ENCODE measurements at regions not wholly inside any gene's neighbourhood (a gene's known extent, or its start where the extent isn't known, plus 50 kb on each side); places are given as distances from the start of the nearest gene placed in this dataset.

DNA sequence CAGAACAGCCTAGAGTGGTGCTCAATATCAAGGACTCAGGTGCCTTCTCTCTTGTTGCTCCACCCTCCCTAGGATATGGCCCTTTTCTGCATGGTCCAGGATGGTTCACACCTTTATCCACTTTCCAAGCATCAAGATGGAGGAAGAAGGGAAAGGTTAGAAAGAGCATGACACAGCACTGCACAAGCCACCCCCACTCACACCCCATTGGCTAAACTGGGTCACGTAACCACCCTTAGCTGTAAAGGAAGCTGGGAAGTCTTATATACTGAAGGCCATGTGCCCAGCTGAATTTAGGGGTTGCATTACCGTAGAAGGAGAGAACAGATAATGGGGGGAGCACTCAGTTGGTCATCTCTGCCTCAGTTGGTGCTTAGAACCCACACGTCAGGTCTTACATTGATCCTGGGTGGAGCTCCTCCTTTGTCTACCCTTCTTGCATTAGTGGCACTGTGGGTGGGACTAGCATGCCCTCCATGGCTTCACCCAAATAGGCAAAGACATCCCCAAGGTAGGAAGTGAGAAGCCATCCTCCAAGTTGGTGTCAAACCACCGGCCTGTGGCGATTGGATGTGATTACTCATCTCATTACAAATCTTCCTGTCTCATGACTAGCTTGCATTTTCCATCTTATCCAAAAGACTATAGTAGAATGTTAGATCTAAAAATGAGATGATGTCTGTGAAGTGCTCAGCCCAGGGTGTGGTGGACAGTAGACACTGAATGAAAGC is 248.5 kb downstream of the HAUS1 start:
- no peak for DNase-seq

DNA sequence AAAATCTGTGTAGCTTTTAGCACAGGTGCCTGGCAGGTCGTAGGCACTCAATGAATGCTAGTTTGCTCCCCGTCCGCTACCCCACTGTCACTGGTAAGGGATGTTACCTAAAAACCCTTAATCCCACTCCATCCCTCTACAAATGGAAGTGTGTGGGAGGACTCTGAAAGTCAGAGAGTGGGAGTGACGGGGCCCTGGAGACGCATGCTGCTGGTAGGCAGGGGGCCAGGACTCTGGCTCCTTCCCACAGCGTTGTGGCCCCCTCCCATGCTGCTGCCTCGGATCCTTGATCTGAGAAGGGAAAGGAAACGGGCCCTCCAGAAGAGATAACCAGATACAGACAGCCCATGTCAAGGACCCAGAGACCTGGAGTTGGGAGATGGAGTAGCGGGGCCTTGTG is 249.3 kb downstream of the HAUS1 start:
- no peak for DNase-seq

DNA sequence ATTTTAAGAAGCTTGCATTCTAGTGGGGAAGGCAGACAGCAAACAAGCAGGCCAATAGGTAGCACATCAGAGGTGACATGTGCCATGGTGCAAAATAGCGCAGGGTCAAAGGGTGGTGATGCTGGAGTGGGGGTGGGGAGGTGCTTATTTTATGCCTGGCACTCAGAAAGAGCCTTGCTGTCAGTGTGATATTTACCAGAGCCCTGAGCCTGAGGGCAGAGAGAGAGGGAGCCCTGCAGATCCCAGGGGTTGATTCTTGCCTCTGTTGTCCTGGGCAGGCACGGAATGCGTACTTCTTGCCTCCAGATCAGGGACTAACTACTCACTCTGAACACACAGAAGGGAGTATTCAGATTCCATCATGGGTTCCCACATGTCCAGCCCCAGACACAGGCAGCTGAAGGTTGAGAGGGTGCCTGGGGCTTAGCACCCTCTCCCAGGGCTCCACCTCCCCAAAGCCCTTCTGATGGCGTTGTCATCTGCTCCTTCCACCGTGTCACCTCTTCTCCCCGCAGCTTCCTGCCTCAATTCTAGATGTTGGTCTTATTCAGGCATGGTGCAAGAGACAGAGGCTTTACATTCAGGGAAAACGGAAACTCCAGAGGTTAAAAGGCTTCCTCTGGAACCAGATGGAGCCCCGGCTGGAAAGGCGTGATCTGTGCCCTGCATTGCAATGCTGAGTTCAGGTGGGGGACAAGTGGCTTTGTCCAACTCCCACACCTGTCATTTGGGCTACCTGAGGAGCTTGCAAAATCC is 252.3 kb downstream of the HAUS1 start:
- no peak for DNase-seq

DNA sequence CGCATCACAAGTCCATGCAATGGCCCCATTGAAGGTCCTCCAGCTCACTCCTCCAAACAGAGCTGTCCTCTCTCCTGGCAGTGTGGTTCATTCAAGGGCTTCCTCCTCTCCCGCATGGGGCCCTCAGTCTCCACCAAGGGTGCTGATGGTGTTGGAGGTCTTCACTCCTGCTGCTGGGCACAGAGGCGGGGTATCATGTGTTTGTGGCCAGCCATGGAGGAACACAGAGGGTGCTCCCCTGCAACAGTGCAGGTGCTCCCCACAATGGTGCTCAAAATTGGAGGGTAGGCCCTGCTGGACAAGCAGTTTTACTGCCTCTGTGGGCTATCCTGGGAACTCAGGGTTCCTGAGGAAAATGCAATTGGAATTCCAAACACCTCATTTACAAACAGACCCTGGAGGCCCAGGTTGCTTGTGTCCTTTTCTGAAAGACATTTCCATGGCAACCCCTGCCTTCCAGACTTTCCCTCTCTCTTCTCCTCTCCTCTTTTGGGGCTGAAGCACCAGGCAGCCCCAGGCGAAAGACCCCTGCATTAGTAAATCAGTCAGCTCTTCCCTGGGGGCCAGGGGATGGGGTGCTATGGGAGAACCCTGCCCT is 256.0 kb downstream of the HAUS1 start:
- no peak for DNase-seq

DNA sequence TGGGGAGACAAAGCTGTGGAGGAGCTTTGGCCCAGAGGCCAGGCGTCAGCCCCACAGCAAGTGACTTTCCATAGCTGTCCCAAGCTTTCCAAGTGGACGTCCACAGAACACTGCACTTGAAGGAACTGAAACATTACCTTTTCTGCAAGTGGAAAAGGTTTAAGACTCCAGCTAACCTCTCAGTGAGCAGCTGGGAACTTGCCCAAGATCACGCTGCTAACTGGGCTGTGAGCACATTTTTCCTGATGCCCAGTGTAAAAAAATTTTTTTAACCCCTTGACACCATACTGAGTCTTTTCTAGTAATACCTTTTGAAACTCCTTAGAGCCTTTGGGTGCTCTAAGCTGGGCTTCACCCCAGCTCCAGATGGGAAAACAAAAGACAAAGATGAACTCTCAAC is 256.7 kb downstream of the HAUS1 start:
- no peak for DNase-seq

DNA sequence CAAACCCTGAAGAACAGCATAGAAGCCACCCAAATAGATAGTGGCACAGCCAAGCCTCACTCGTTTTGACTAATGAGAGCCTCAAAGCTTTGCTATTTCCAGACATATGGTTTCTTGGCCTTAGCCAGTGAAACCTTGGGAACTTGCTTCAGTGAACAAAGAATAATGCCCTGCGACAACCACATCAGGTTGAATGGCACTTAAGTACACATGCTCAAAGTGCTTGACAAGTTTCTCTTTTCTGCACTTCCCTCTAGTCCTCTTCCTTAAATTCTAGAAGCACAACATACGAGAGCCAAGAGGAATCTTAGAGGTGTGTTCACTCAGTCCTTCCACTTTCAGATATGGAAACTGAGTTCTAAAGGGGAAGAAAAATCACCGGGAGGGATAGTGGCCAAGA is 258.3 kb downstream of the HAUS1 start:
- DNase-seq = no peak

DNA sequence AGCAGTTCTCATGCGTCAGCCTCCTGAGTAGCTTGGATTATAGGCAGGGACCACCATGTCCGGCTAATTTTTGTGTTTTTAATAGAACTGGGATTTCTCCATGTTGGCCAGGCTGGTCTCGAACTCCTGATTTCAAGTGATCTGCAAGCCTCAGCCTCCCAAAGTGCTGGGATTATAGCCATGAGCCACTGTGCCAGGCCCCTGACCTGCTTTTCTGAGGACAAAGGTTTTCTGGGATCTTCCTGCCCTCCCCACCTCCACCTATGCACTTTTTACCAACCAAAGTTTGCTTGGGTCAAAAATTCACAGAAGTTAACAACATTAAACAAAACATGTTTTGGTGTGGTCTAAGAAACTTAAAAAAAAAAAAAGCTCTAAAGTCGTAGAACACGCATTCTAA is 259.9 kb downstream of the HAUS1 start:
- DNase-seq = no peak

DNA sequence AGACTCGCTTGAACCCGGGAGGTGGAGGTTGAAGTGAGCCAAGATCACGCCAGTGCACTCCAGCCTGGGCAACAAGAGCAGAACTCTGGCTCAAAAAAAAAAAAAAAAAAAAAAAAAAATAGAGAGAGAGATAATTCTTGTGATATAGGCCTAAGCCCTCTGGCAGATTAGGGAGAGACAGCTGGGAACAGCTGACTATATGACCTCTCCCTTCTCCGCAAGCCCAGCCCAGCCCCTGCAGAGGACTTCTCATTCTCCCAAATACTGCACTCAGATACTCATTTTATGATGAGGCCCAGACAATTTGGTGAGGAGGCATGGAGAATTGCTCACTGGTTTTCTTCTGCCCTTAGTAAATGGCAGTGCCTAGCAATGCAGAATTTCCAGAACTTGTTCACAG is 262.0 kb downstream of the HAUS1 start:
- no peak for DNase-seq

DNA sequence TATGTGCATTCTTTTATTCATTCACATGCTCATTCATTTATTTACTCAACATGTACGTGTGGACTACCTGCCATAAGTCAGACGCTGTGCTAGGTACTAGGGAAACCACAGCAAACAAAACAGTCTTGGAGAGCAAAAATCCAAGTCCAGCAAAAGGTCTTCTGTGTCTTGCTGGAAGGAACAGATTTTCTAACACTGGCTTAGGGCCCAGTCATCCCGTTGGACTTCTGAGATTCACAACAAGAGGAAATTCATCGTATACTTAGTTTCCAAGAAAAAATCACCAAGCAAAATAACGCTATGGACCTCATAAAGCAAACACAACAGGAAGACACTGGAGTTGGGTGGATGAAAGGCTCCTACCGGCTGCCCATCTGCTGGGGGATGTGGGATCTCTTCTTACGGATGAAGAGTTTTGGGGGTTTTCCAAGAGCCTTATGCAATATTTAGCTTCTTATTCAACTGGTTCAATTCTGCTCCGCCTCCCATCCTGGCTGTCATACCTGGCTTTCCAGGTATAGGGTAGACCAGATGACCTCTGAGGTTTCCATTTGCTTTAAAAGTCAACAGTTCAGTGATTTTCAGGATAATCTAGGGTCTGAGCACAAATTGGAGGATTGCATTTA is 262.7 kb downstream of the HAUS1 start:
- DNase-seq = no peak

DNA sequence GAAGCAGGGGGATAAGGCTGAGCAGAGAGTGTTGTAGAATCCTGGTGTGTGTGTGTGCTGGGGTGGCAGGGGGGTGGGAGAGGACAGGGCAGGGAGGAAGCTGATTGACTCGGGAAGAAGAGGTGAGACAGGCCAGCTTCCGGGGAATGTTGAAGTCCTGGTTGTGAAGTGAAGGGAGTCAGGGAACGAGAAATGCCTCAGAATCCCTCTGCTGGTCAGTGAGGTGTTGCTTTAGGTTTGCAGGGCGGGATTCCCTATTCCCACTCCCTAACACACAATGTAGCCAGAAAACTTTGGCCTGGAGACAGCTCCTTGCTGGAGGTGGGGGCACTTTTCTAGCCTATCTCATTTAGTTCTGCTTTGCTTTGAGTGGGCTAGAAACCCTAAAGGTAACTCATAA is 265.1 kb downstream of the HAUS1 start:
- no peak for DNase-seq

DNA sequence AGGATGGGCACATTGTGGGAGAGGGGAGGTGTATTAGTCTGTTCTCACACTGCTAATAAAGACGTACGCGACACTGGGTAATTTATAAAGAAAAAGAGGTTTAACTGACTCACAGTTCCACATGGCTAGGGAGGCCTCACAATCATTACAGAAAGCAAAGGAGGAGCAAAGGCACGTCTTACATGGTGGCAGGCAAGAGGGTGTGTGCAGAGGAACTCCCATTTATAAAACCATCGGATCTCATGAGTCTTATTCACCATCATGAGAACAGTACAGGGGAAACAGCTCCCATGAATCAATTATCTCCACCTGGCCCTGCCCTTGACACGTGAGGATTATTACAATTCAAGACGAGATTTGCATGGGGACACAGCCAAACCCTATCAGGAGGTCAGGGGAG is 266.7 kb downstream of the HAUS1 start:
- DNase-seq = no peak

DNA sequence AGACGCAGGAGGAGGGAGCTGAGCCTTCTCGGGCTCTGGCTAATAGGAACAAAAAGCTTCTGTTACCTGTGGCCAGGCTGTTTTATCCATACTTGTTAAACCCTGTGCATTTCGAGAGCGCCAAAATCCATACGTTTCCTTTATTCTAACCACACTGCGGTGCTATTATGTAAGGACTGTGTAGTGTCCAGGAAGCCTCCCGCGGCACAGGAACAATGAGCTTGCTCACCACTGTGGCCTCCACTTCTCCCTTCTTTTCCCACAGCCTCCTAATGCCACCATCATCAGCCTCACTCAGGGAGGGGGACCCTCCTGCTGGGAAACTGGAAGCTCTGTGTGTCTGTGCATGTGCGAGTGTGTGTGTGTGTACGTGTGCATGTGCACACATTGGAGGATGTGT is 268.5 kb downstream of the HAUS1 start:
- no peak for DNase-seq

DNA sequence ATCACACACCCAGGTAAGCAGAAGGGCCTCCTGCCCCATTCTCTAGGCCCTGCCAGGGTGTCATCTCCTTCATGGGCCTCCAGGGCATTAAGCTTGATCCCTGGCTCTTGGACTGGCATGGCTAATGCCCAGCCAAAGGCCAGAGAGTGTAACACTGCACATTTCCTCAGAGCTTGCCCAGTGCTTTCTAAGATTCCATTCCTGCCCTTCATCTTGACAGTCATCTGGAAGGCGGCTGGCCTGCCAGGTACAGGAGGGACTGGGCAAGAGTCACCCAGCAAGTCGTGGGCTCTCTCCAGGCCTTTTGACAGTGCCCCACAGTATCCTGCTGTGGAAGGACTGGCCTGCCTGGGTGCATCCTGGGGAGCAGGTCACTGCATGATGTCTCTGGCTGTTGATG is 268.9 kb downstream of the HAUS1 start:
- DNase-seq = no peak

DNA sequence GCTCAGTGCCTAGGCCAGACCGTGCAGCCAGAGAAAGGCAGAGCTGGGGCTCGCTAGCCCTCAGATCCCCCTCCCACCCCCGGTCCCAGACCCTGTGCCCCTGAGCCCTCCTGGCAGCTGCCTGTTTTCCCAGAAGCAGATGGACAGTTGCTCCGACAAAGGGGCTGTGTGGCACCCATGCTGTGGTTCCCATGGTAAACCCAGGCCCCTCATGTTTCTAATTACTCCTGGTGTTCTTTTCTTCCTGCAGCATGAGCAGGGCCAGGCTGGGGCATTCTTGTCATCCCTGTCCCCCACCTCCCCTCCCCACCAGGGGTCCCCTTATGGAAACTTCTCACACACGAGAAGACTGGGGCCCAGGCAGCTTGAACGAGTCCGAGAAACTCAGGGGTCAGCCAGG is 269.6 kb downstream of the HAUS1 start:
- no peak for DNase-seq

DNA sequence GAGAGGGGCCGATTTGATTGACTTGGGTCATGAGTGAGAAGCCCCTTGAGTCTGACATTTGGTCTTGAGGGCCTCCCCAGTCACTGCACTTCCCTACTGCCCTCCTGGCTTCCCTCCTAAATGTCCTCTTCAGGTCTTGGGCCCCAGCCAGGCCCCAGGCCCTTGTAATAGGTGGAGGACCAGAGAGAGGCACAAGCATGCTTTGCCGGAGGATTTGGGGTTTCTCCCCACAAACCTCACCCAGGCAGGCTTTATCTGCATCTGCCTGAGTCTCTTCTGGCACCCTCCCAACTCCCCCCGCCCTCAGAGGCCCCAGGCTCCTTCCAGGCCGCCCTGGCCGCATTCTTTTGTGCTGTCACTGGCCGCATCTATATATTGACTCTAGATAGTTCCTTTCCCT is 270.7 kb downstream of the HAUS1 start:
- DNase-seq = no peak

DNA sequence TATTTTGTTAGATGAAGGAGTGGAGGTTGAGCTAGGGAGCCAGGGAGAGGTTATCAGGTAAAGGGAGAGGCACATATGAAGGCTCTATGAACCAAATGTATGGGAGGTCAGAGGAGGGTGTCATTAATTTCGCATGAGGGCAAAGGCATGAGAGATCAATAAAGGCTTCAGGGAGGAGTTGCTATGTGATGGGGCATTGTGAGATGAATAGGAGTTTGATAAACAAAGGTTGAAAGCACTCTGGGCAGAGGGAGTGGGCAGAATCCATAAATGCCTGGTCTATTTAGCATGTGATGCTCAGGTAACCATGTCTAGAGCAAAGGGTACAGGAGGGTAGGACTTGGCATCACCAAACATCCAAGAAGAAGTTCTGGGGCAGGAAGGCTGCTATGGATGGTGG is 273.4 kb downstream of the HAUS1 start:
- no peak for DNase-seq

DNA sequence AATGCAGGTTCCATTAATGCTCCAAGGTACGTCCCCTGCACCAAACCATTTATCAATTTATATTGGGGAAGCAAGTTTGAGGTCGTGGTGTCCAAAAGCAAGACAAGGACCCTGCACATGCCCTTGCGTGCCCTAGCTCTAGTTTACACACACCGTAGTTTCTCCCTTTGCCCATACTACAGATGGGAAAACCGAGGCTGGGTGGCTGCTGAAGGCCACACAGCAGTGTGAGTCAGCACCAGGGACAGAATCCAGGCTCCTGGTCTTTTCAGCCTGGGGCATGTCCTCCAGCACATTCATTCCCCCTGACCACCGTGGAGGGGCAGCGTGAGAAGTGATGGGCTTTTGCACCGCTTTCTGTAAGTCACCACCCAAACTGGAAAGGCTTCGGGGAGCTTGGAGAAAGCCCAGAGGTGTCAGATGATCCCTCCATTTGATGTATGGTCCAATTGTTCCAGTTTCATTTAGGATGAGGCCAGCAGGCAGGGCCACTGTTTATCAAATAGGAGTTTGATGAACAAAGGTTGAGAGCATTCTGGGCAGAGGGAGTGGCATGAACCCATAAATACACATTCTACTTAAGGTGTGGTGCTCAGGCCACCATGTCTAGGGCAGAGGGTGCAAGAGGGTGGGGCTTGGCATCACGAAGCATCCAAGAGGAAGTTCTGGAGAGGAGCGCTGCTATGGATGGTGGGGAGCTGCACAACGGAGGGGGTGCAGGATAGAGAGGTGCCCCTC is 274.1 kb downstream of the HAUS1 start:
- no peak for DNase-seq

DNA sequence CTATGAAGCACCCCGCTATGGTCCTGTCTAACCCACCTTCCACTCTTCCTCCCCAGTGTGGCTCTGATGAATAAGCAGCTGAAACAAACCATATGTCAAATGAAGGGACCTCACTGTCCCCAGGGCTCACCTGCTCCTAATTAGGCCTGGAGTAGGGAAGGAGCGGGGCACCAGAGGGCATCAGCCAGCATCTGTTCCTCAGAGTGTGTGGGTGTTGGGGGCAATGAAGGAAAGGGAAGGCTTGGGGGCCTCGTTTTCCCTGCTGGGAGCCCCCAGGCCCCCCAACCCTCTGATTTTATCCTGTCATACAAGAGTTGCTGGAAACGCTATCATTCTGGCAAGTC is 274.7 kb downstream of the HAUS1 start:
- no peak for DNase-seq

DNA sequence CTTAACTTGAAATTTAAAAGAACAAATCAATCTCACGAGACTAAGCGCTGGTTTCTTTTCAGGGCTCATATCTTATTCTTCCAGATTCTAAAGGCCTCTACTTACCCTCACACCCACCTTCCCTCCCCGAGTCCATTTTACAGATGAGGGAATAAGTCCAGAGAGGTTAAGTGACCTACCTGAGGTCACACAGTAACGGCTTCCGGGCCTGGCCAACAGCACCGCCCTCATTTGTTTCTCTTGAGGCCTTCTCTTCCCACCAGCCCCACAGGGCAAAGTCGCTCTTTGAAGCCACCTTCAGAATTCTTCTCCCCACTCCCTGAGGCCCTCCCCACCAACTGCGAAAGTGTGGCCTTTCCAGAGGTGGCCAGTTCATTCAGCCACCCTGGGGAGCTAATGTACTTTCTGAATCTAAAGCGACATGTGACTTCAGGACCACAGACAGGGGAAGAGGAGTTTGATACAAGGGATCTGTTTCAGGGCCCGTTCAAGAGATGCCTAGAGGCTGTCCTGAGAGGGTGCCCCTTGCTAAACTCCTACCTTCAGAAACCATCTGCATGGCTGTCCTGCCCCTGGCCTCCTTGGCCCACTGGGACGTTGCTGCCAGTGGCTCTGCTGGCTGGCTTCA is 275.3 kb downstream of the HAUS1 start:
- DNase-seq = no peak

DNA sequence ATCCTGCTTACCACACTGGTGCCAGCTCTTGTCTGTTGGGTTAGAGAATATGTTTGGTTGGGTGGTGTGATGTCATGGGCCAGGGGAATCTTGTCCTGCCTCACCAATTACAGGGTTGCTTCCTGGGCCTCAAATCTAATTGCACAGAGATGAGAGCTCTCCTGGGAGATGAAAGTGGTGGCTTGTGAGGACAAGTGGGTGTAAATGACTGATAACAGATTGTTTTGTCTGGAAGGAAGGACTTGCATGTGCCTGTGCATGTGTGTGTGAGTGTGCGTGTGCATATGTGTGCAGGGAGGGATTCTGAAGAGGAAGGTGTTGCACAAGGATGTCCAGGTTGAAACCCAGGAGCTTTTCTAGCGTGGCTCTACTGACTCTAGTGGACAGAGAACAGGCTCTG is 271.9 kb downstream of the LOXHD1 start:
- DNase-seq = peak; percentile 31

DNA sequence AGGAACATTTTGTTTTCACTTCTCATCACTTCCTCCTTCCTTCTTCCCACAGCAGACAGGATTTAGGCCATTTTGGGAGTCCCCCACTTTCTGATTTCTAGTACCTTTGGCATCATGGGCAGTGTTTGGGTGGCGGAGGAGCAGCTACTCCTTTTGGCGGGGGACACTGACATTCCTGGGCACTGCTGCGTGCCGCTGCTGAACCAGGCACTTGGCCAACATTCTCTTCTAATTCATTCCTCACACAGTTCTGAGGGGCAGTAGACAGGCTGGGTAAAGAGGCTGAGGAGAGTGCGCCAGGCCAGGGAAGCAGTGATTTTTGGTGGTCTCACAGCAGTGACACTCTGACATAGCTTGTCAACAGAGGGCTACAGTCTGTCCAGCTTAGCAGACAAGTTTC is 270.2 kb downstream of the LOXHD1 start:
- DNase-seq = no peak

DNA sequence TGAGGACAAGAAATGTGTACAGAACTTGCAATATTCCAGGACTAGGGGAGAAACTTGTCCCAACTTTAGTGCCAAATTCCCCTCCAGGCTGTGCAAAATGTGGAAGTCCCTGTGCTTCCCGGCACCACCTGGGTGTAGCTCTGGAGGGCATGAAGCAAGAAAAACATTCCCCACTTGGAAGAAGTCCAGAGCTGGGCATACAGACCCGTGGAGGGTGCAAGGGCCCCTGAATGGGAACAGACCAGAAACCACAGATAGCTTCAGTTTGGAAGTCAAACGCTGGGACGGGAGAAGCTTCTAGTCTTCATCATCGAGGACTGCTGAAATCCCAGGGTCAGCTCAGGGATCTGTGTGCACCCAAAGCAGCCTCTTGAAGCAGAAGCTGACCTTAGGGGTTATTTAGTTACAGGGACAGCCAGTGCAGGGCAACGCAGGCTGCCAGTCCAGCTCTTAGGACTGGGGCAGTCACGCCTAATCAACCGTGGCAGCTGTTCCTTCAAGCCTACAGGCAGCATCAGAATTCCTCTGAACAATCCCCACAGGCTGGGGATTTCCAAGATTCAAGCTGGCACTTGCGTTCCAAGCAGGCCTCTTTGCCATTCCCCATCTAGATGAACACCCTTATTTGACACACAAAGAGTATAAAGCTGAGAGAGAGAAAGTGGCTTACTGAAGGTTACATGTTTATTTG is 269.4 kb downstream of the LOXHD1 start:
- no peak for DNase-seq

All from NCI-H187 treated with DMSO at 0.1 percent for 48 hours (cell line).